ENCODE measurements at regions not wholly inside any gene's neighbourhood (a gene's known extent, or its start where the extent isn't known, plus 50 kb on each side); places are given as distances from the start of the nearest gene placed in this dataset.
A peak's percentile ranks its signal among the peaks of the same experiment; 100 is the strongest.

- DNase-seq (ENCODE audit: low read depth), result no peak
- no peak overlapping the region for H3K4me3 ChIP-seq (ENCODE audit: low read depth, low read length)
- no peak for TF ChIP-seq CTCF (IDR thresholded peaks at IDR 0.05; ENCODE audit: insufficient read depth, low read length)
Measured at GRCh38 chr3:144107923-144108322, 136.3 kb downstream of the DIPK2A start.

- DNase-seq (ENCODE audit: low read depth), result no peak
- TF ChIP-seq CTCF (IDR thresholded peaks at IDR 0.05; ENCODE audit: insufficient read depth, low read length), result no peak
Measured at GRCh38 chr3:144109944-144110343, 138.3 kb downstream of the DIPK2A start.

GRCh38 chr3:144112036-144112435, 140.4 kb downstream of the DIPK2A start:
- H3K4me3 ChIP-seq (ENCODE audit: low read depth, low read length), result no peak overlapping the region
- DNase-seq (ENCODE audit: low read depth), result no peak
- TF ChIP-seq CTCF (IDR thresholded peaks at IDR 0.05; ENCODE audit: insufficient read depth, low read length), result no peak

More at GRCh38 chr3:144109944-144110343, 138.3 kb downstream of the DIPK2A start:
- H3K4me3 ChIP-seq (ENCODE audit: low read depth, low read length), result no peak overlapping the region

- H3K4me3 ChIP-seq (ENCODE audit: low read depth, low read length), result no peak overlapping the region
- TF ChIP-seq CTCF (IDR thresholded peaks at IDR 0.05; ENCODE audit: insufficient read depth, low read length), result no peak
- no peak for DNase-seq (ENCODE audit: low read depth)
Measured at GRCh38 chr3:144112437-144112836, 140.8 kb downstream of the DIPK2A start.

- no peak for TF ChIP-seq CTCF (IDR thresholded peaks at IDR 0.05; ENCODE audit: insufficient read depth, low read length)
- peak; percentile 7 for DNase-seq (ENCODE audit: low read depth)
- no peak overlapping the region for H3K4me3 ChIP-seq (ENCODE audit: low read depth, low read length)
Measured at GRCh38 chr3:144114767-144115166, 143.1 kb downstream of the DIPK2A start.

- no peak for DNase-seq (ENCODE audit: low read depth)
- no peak for TF ChIP-seq CTCF (IDR thresholded peaks at IDR 0.05; ENCODE audit: insufficient read depth, low read length)
- no peak overlapping the region for H3K4me3 ChIP-seq (ENCODE audit: low read depth, low read length)
Measured at GRCh38 chr3:144119633-144120032, 148.0 kb downstream of the DIPK2A start.

- no peak overlapping the region for H3K4me3 ChIP-seq (ENCODE audit: low read depth, low read length)
- no peak for DNase-seq (ENCODE audit: low read depth)
- no peak for TF ChIP-seq CTCF (IDR thresholded peaks at IDR 0.05; ENCODE audit: insufficient read depth, low read length)
Measured at GRCh38 chr3:144121661-144122060, 150.0 kb downstream of the DIPK2A start.

Data from fibroblast of the aortic adventitia (primary cell).